ENCODE measurements at regions not wholly inside any gene's neighbourhood (a gene's known extent, or its start where the extent isn't known, plus 50 kb on each side); places are given as distances from the start of the nearest gene placed in this dataset.

GRCh38 chr13:26961890-26962615, 201.5 kb upstream of the GPR12 start:
- DNase-seq = no peak
- 39 to 71% methylated on average over 7 to 10 of the region's 17 CpGs for WGBS, 2 donors

GRCh38 chr13:26957182-26957581, 196.6 kb upstream of the GPR12 start:
- H3K4me3 ChIP-seq = no peak overlapping the region
- H3K36me3 ChIP-seq = no peaks in the 10 kb centered on the region
- H3K9me3 ChIP-seq = no peaks in the 10 kb centered on the region
- H3K4me1 ChIP-seq = no peaks in the 10 kb centered on the region
- 16 to 38% methylated on average over 1 of the region's 1 CpG for WGBS, 2 donors
- no peak overlapping the region for H3K27ac ChIP-seq
- H3K27me3 ChIP-seq = peaks cover 0 to 43% (median 0%) of the 10 kb centered on the region in 4 donors
- TF ChIP-seq CTCF (IDR thresholded peaks at IDR 0.05) (no peak), POLR2A (IDR thresholded peaks at IDR 0.05) (no peak)
- intact Hi-C loops (cut with DNase I) = no loop called here
- no peak for DNase-seq

More at GRCh38 chr13:26961890-26962615, 201.5 kb upstream of the GPR12 start:
- H3K27ac ChIP-seq = no peak overlapping the region
- no peaks in the 10 kb centered on the region for H3K9me3 ChIP-seq
- intact Hi-C loops (cut with DNase I) = no loop called here
- H3K36me3 ChIP-seq = no peaks in the 10 kb centered on the region
- no peak for TF ChIP-seq POLR2A (IDR thresholded peaks at IDR 0.05)
- no peak for TF ChIP-seq CTCF (IDR thresholded peaks at IDR 0.05)
- peaks cover 0 to 45% (median 0%) of the 10 kb centered on the region in 4 donors for H3K27me3 ChIP-seq
- peaks cover 0 to 16% (median 4%) of the 10 kb centered on the region in 3 donors for H3K4me1 ChIP-seq
- H3K4me3 ChIP-seq = no peak overlapping the region

GRCh38 chr13:26956522-26957142, 196.0 kb upstream of the GPR12 start:
- 20 to 29% methylated on average over 10 of the region's 10 CpGs for WGBS, 2 donors
- Histone ChIP-seq H3K4me3 (no peak overlapping the region), H3K36me3 (no peaks in the 10 kb centered on the region), H3K27ac (no peak overlapping the region), H3K4me1 (no peaks in the 10 kb centered on the region), H3K27me3 (peaks cover 0 to 42% (median 0%) of the 10 kb centered on the region in 4 donors), H3K9me3 (no peaks in the 10 kb centered on the region)
- no peak for TF ChIP-seq POLR2A (IDR thresholded peaks at IDR 0.05)
- no peak for TF ChIP-seq CTCF (IDR thresholded peaks at IDR 0.05)
- intact Hi-C loops (cut with DNase I) = no loop called here
- no peak for DNase-seq

GRCh38 chr13:26954976-26955375, 194.4 kb upstream of the GPR12 start:
- Histone ChIP-seq H3K4me3 (no peak overlapping the region), H3K27ac (no peak overlapping the region), H3K9me3 (no peaks in the 10 kb centered on the region), H3K27me3 (peaks cover 0 to 28% (median 0%) of the 10 kb centered on the region in 4 donors), H3K36me3 (no peaks in the 10 kb centered on the region), H3K4me1 (no peaks in the 10 kb centered on the region)
- intact Hi-C loops (cut with DNase I) = no loop called here
- WGBS, 2 donors = 39 to 51% methylated on average over 4 of the region's 4 CpGs
- TF ChIP-seq POLR2A (IDR thresholded peaks at IDR 0.05) (no peak), CTCF (IDR thresholded peaks at IDR 0.05) (no peak)
- no peak for DNase-seq

- H3K4me1 ChIP-seq = no peaks in the 10 kb centered on the region
- peaks cover 0 to 15% (median 0%) of the 10 kb centered on the region in 4 donors for H3K27me3 ChIP-seq
- 69 to 84% methylated on average over 5 of the region's 5 CpGs for WGBS, 2 donors
- no peak for TF ChIP-seq CTCF (IDR thresholded peaks at IDR 0.05)
- TF ChIP-seq POLR2A (IDR thresholded peaks at IDR 0.05) = no peak
- H3K4me3 ChIP-seq = no peak overlapping the region
- intact Hi-C loops (cut with DNase I) = no loop called here
- no peaks in the 10 kb centered on the region for H3K36me3 ChIP-seq
- H3K27ac ChIP-seq = no peak overlapping the region
- DNase-seq = no peak
- no peaks in the 10 kb centered on the region for H3K9me3 ChIP-seq
Observed at GRCh38 chr13:26953291-26953690, 192.7 kb upstream of the GPR12 start.
